C4-2B (cell line): ENCODE measurements at regions not wholly inside any gene's neighbourhood (a gene's known extent, or its start where the extent isn't known, plus 50 kb on each side); places are given as distances from the start of the nearest gene placed in this dataset.

Experiments used
- H3K27ac ChIP-seq: fragments of 450-650 bp; 2 replicates; pipeline ENCODE4 v1.5.1; 2017
- CTCF ChIP-seq: fragments of 450-650 bp; conservative IDR thresholded peaks from 2 replicates; pipeline ENCODE4 v1.5.1; 2017; ENCODE audit warnings: mild to moderate bottlenecking
- ZFX ChIP-seq: fragments of 450-650 bp; IDR thresholded peaks from 2 replicates; pipeline ENCODE4 v1.6.1; 2017

DNA sequence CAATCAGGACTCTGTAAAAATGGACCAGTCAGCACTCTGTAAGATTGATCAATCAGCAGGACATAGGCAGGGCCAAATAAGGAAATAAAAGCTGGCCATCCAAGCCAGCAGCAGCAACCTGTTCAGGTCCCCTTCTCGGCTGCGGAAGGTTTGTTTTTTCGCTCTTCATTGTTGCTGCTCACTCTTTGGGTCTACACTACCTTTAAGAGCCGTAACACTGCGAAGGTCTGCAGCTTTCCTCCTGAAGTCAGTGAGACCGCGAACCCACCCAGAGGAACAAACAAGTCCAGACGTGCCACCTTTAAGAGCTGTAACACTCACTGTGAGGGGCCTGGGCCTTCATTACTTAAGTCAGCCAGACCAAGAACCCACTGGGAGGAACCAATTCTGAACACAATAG, 223.2 kb upstream of the EXOC2 start:
- TF ChIP-seq CTCF, result no peak
- no peak for TF ChIP-seq ZFX

DNA sequence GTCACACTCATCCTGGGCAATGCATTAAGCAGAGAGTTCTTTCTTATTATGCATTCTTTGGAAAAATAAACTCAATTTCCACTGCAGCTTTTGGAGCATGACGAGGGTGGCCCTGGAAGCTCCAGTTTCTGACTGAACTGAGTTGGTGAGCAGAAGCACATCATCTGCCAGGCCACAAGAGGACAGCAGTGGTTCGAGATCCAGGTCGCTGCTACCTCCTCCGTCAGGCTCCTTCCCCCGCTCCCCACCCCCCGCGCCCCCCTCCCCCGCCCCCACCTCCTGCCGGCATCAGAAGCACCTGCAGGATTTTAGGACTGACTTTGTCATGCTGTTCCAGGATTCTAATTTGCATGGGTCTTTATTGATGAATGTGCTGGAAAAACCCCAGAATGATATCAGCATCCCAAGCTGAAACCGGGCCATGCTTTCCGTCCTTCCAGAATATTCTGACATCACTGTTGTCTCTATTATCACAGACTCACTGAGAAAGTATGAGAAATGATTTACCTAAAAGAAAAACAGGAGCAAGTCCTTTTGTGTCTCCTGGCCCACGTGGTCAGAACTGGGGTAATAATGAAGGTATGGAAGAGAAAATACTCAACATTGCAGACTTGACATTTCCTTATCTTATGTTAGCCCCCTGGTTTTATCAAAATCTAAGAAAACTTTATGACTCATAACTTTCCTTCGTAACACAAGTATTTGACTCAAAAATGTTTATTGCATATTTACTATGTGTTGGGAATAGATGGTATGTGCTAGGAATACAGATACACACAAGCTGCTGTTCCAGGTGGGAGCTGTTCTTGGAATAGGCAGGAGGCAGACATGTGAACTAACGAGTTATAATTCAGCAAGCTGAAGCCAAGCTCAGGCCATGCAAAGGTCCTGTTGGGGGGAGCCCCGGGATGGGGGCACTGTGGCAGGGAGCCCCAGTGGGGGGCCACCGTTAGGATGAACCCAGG, 220.2 kb upstream of the EXOC2 start:
- no peak overlapping the region for H3K27ac ChIP-seq
- TF ChIP-seq ZFX (no peak), CTCF (peak; percentile 82)

More for the DNA sequence above, 223.2 kb upstream of the EXOC2 start:
- no peak overlapping the region for H3K27ac ChIP-seq

DNA sequence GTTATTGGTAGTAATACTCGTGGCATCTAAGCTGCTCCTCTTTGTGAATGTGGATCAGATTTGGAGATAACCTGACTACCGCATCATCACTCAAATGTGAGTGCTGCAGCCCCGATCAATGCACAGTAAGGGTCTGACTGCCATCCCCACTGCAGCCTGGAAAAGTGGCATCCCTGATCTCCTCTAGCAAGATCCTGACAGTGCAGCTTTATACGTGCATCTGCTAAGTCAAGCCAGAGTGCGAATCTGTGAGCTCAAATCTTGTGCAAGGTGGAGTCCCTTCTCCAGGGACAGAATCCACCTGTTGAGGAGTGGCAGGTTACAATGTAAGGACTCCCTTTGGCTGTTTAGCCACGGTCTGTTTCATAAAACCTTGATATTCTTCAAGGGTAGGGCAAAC, 215.0 kb upstream of the EXOC2 start:
- H3K27ac ChIP-seq, result no peak overlapping the region
- TF ChIP-seq ZFX, result no peak
- no peak for TF ChIP-seq CTCF

DNA sequence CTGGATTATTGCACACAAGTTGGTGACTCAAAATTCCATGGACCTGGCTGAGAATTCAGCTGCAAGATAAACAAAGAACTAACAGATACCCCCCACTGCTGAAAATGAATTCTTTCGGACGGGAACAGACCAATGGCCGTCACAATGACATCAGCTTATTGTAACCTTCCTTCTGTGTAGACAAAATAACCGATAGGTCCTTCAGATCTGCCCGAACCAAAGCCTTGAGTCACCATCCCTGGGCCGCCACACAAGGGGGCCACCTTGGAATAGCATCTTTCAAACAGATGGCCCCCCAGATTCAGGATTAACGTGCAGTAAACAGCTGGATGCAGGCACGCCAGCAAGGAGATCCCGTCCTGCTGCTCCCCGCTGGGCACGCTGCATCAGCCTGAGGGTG, 214.0 kb upstream of the EXOC2 start:
- no peak for TF ChIP-seq ZFX
- no peak for TF ChIP-seq CTCF
- no peak overlapping the region for H3K27ac ChIP-seq

DNA sequence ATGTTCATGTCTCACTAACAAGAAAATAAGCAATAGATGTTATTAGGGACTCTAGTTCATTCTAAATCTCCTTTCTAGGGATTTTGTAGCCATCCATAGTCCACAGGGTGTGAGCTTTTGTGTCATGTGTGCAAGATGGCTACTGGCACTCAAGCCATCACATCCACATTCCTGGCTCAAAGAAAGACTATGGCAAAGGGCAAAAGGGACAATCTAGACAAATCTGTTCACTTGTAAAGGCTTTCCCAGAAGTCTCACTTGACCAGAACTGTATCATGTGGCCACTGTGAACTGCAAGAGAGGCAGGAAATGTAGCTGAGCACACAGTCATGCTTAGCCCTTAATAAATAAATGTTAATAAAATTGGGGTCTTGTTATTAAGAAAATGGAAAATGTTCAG, 212.6 kb upstream of the EXOC2 start:
- no peak for TF ChIP-seq ZFX
- no peak overlapping the region for H3K27ac ChIP-seq

- TF ChIP-seq ZFX, result no peak
- no peak for TF ChIP-seq CTCF
- no peak overlapping the region for H3K27ac ChIP-seq
These were observed 212.1 kb upstream of the EXOC2 start for GRCh38 chr6:904994-905393.

DNA sequence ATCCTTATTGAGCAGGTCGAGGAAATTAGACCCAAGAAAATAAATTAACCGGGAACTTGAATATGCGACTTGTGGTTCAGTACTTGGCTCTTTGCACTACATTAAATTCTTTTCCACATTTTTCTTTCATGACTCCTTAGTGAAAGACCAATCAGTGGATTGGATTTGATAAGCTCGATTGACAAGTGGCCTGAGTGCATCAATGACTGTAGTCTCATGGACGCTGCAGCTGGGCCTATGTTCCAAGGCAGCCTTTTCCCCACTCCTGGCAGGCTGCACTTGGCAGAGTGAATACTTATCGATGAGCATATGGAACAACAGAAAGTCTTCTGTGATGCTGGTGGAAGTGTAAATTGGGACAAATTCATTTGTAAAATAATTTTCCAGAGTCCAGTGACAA, 210.8 kb upstream of the EXOC2 start:
- H3K27ac ChIP-seq, result no peak overlapping the region
- TF ChIP-seq ZFX (no peak), CTCF (no peak)
